IMR-90 (cell line): ENCODE measurements at regions not wholly inside any gene's neighbourhood (a gene's known extent, or its start where the extent isn't known, plus 50 kb on each side); places are given as distances from the start of the nearest gene placed in this dataset.
A peak's percentile ranks its signal among the peaks of the same experiment; 100 is the strongest.

Source experiments
- ATAC-seq: fragments of 200-7000 bp; cut with Tn5 transposase; 2 replicates; pipeline ENCODE4 v1.9.1; 2020; ENCODE audit warnings: low read depth, mild to moderate bottlenecking, moderate library complexity
- BruUV-seq: library from RNA; stranded (reverse); fragments of 400-500 nt; replicated peaks from 2 replicates; lab custom pipeline; 2021; lab: Mats Ljungman, UMichigan
- CTCF ChIA-PET: fragments of 300-600 bp; formaldehyde crosslinking; extraction: SDS; loops from one replicate; lab custom pipeline; 2021; ENCODE audit warnings: antibody characterized with exemption; lab: Yijun Ruan, JAX
- POLR2A ChIA-PET: fragments of 300-600 bp; sonication (Branson Sonifier 250); formaldehyde crosslinking; loops from one replicate; lab custom pipeline; 2022; ENCODE audit warnings: antibody characterized with exemption; ENCODE audit not compliant: unreplicated experiment; lab: Charles Lee
- DNase-seq: peaks from one replicate; pipeline ENCODE4 v3.0.0; 2013
- H2AFZ ChIP-seq: replicated peaks from 2 replicates; pipeline ENCODE3; 2013; ENCODE audit warnings: low read length, mild to moderate bottlenecking; ENCODE audit not compliant: poor library complexity
- H2AK5ac ChIP-seq: 2 replicates; pipeline ENCODE4 v1.6.1; 2013; ENCODE audit warnings: low read depth, low read length, inconsistent platforms
- H2AK9ac ChIP-seq: replicated peaks from 2 replicates; pipeline ENCODE3; 2013; ENCODE audit warnings: mild to moderate bottlenecking, low read depth, low read length, moderate library complexity; ENCODE audit not compliant: poor library complexity
- H2BK120ac ChIP-seq: 2 replicates; pipeline ENCODE4 v1.6.1; 2013; ENCODE audit warnings: low read depth, low read length, inconsistent platforms
- H2BK15ac ChIP-seq: 3 replicates; pipeline ENCODE4 v1.6.1; 2013; ENCODE audit warnings: low read depth, low read length, inconsistent platforms
- H2BK20ac ChIP-seq: 2 replicates; pipeline ENCODE4 v1.6.1; 2013; ENCODE audit warnings: low read depth, mild to moderate bottlenecking, inconsistent platforms, low read length, moderate library complexity
- H2BK5ac ChIP-seq: 2 replicates; pipeline ENCODE4 v1.6.1; 2013; ENCODE audit warnings: mild to moderate bottlenecking, low read depth, low read length, inconsistent platforms; ENCODE audit not compliant: poor library complexity, severe bottlenecking
- H3K14ac ChIP-seq: replicated peaks from 2 replicates; pipeline ENCODE4 v1.6.1; 2013; ENCODE audit warnings: low read depth, low read length, inconsistent platforms
- H3K18ac ChIP-seq: 2 replicates; pipeline ENCODE4 v1.6.1; 2013; ENCODE audit warnings: low read depth, low read length, control low read depth
- H3K23ac ChIP-seq: 2 replicates; pipeline ENCODE4 v1.6.1; 2013; ENCODE audit warnings: low read depth, low read length, inconsistent platforms
- H3K27ac ChIP-seq: 2 replicates; pipeline ENCODE4 v1.5.1; 2013; ENCODE audit warnings: mild to moderate bottlenecking, control low read depth, low read length; ENCODE audit not compliant: insufficient read depth
- H3K27me3 ChIP-seq: 2 replicates; pipeline ENCODE4 v1.6.1; 2013; ENCODE audit warnings: low read length; ENCODE audit not compliant: control insufficient read depth, insufficient read depth
- H3K36me3 ChIP-seq: 2 replicates; pipeline ENCODE4 v1.6.1; 2013; ENCODE audit warnings: low read length, mixed read lengths; ENCODE audit not compliant: control insufficient read depth, insufficient read depth
- H3K4ac ChIP-seq: 2 replicates; pipeline ENCODE4 v1.6.1; 2013; ENCODE audit warnings: low read depth, low read length, inconsistent platforms
- H3K4me1 ChIP-seq: 2 replicates; pipeline ENCODE4 v1.6.1; 2013; ENCODE audit warnings: low read length, mixed read lengths; ENCODE audit not compliant: control insufficient read depth, insufficient read depth
- H3K4me2 ChIP-seq: 2 replicates; pipeline ENCODE4 v1.6.1; 2013; ENCODE audit warnings: low read depth, mild to moderate bottlenecking, control low read depth, low read length, moderate library complexity
- H3K4me3 ChIP-seq: 2 replicates; pipeline ENCODE4 v1.5.1; 2013; ENCODE audit warnings: low read depth, mild to moderate bottlenecking, control low read depth, low read length, moderate library complexity; ENCODE audit not compliant: insufficient read depth
- H3K56ac ChIP-seq: 2 replicates; pipeline ENCODE4 v1.6.1; 2013; ENCODE audit warnings: low read length, inconsistent platforms; ENCODE audit not compliant: insufficient read depth; ENCODE audit errors: extremely low read depth
- H3K79me1 ChIP-seq, 2 experiments: 2 replicates each; pipeline ENCODE4 v1.6.1; 2013; ENCODE audit warnings: low read length in 2 of 2, inconsistent platforms in 1 of 2, low read depth in 1 of 2
- H3K9ac ChIP-seq: 2 replicates; pipeline ENCODE4 v1.6.1; 2013; ENCODE audit warnings: low read depth, low read length, control low read depth
- H3K9me1 ChIP-seq: 2 replicates; pipeline ENCODE4 v1.6.1; 2013; ENCODE audit warnings: low read length, inconsistent platforms; ENCODE audit not compliant: insufficient read depth
- H3K9me3 ChIP-seq: 2 replicates; pipeline ENCODE4 v1.6.1; 2013; ENCODE audit warnings: low read length; ENCODE audit not compliant: control insufficient read depth, insufficient read depth
- H4K20me1 ChIP-seq: 2 replicates; pipeline ENCODE4 v1.6.1; 2013; ENCODE audit warnings: low read length, inconsistent platforms; ENCODE audit not compliant: insufficient read depth
- H4K5ac ChIP-seq: 2 replicates; pipeline ENCODE4 v1.6.1; 2013; ENCODE audit warnings: mild to moderate bottlenecking, low read depth, low read length, control low read depth
- H4K8ac ChIP-seq, 2 experiments: 2 replicates each; pipeline ENCODE4 v1.6.1; 2013; ENCODE audit warnings: low read depth in 2 of 2, low read length in 2 of 2, control low read depth in 1 of 2, inconsistent platforms in 1 of 2
- H4K91ac ChIP-seq: 2 replicates; pipeline ENCODE4 v1.6.1; 2013; ENCODE audit warnings: low read depth, low read length, inconsistent platforms; ENCODE audit not compliant: insufficient read depth
- BHLHE40 ChIP-seq: fragments of 150-350 bp; IDR thresholded peaks from 2 replicates; pipeline ENCODE4 v1.6.1; 2016; ENCODE audit warnings: mild to moderate bottlenecking, low read depth, low read length
- CEBPB ChIP-seq: IDR thresholded peaks from 2 replicates; pipeline ENCODE4 v1.6.1; 2012; ENCODE audit warnings: low read depth, low read length, improper control_type of control experiment
- CHD1 ChIP-seq: IDR thresholded peaks from 2 replicates; pipeline ENCODE4 v1.6.1; 2012; ENCODE audit warnings: low read depth, low read length, improper control_type of control experiment
- ELK1 ChIP-seq: fragments of 150-350 bp; IDR thresholded peaks from 2 replicates; pipeline ENCODE4 v1.6.1; 2016; ENCODE audit warnings: low read depth, mild to moderate bottlenecking, low read length, moderate library complexity, borderline replicate concordance
- FOS ChIP-seq: fragments of 150-350 bp; IDR thresholded peaks from 2 replicates; pipeline ENCODE4 v1.6.1; 2016; ENCODE audit warnings: low read depth, low read length
- MAFK ChIP-seq: IDR thresholded peaks from 2 replicates; pipeline ENCODE4 v1.6.1; 2012; ENCODE audit warnings: low read depth, low read length, improper control_type of control experiment
- MAZ ChIP-seq: IDR thresholded peaks from 2 replicates; pipeline ENCODE4 v1.6.1; 2012; ENCODE audit warnings: low read depth, mild to moderate bottlenecking, low read length, improper control_type of control experiment, moderate library complexity, borderline replicate concordance
- MXI1 ChIP-seq: IDR thresholded peaks from 2 replicates; pipeline ENCODE4 v1.6.1; 2012; ENCODE audit warnings: low read depth, mild to moderate bottlenecking, low read length, moderate library complexity, borderline replicate concordance
- NFE2L2 ChIP-seq: fragments of 150-350 bp; IDR thresholded peaks from 2 replicates; pipeline ENCODE4 v1.6.1; 2016; ENCODE audit warnings: low read depth, mild to moderate bottlenecking, low read length
- POLR2A ChIP-seq: IDR thresholded peaks from 2 replicates; pipeline ENCODE4 v1.6.1; 2012; ENCODE audit warnings: mild to moderate bottlenecking, low read depth, low read length
- RAD21 ChIP-seq: IDR thresholded peaks from 2 replicates; pipeline ENCODE4 v1.6.1; 2012; ENCODE audit warnings: low read length, improper control_type of control experiment
- RCOR1 ChIP-seq: IDR thresholded peaks from 2 replicates; pipeline ENCODE4 v1.6.1; 2012; ENCODE audit warnings: mild to moderate bottlenecking, low read length, improper control_type of control experiment; ENCODE audit not compliant: insufficient replicate concordance
- RFX5 ChIP-seq: IDR thresholded peaks from 2 replicates; pipeline ENCODE4 v1.8.0; 2012; ENCODE audit warnings: low read depth, mild to moderate bottlenecking, low read length, moderate library complexity
- SMC3 ChIP-seq: fragments of 150-350 bp; IDR thresholded peaks from 2 replicates; pipeline ENCODE4 v1.6.1; 2016; ENCODE audit warnings: low read depth, mild to moderate bottlenecking, antibody characterized with exemption, low read length, moderate library complexity
- USF2 ChIP-seq: fragments of 150-350 bp; IDR thresholded peaks from 2 replicates; pipeline ENCODE4 v1.6.1; 2017; ENCODE audit warnings: mild to moderate bottlenecking, antibody characterized with exemption, low read length, low read depth
- WGBS, 2 experiments: methylation state at CpG; one replicate each; pipeline versions ENCODE4 v1.1.5 to v1.1.7; 2013; ENCODE audit warnings: missing lambda C conversion rate in 2 of 2; ENCODE audit not compliant: insufficient read length in 1 of 2; ENCODE audit errors: extremely low coverage in 2 of 2; 5-methylcytosine and 5-hydroxymethylcytosine counted together
- dilution Hi-C: fragments of 300-500 bp; cut with HindIII; formaldehyde crosslinking; loops from one replicate; pipeline ENCODE4 v1.14.3; 2018; ENCODE audit warnings: low sequenced_read_pairs; ENCODE audit not compliant: unreplicated experiment
- in situ Hi-C: fragments of 300-500 bp; cut with MboI; formaldehyde crosslinking; loops from 3 replicates; pipeline ENCODE4 v1.14.3; 2019; ENCODE audit warnings: low sequenced_read_pairs, inconsistent platforms, mixed read lengths
- intact Hi-C: fragments of 100-400 bp; cut with micrococcal nuclease; formaldehyde crosslinking; loops from 2 replicates; pipeline ENCODE4 v1.10.0; 2022
- TF ChIP-seq, protein P1 (sequence below): conservative IDR thresholded peaks from 2 replicates; pipeline ENCODE4 v1.5.1; 2012; ENCODE audit warnings: mild to moderate bottlenecking, low read depth, low read length, improper control_type of control experiment

DNA sequence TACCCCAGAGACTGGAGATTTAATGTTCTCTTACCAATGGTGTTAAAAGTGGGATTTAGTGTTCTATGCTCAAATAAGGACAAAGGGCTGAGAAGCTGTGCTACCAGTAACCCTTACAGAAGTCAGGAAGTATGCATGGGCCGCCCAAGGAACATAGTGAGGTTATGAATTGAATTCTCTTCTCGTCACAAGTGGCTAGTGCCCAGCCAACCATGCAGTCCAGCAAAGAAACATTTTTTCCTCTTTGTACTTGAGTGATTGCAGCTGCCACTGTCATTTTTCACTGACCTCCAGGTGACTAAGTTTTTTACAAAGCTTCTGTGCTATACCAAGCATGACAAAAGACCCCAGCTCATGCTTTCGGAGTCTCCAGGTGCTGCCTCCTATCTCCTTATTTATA lies 110.6 kb upstream of the DCBLD2 start:
- CTCF ChIA-PET = interaction anchor here (1.2 kb wide), 1 partner anchor 14 kb away, joined by 4 read pairs; no protein-coding TSS in a partner anchor

More for the DNA sequence above, 110.6 kb upstream of the DCBLD2 start:
- Histone ChIP-seq H4K20me1 (no peaks in the 10 kb centered on the region), H3K23ac (no peak overlapping the region), H3K4ac (no peak overlapping the region), H3K27ac (no peak overlapping the region), H3K27me3 (no peaks in the 10 kb centered on the region), H3K79me1 (no peaks in the 10 kb centered on the region), H3K56ac (no peak overlapping the region), H2BK20ac (no peak overlapping the region), H2BK15ac (no peak overlapping the region), H4K8ac (no peak overlapping the region), H3K9ac (no peak overlapping the region), H2AFZ (no peak overlapping the region), H2BK120ac (no peak overlapping the region), H3K4me2 (no peak overlapping the region), H2BK5ac (no peak overlapping the region), H3K4me3 (no peak overlapping the region), H3K36me3 (no peaks in the 10 kb centered on the region), H4K91ac (no peak overlapping the region), H3K9me3 (no peaks in the 10 kb centered on the region), H3K14ac (no peak overlapping the region), H2AK9ac (no peak overlapping the region), H3K4me1 (no peaks in the 10 kb centered on the region), H3K18ac (no peak overlapping the region), H2AK5ac (no peak overlapping the region), H3K9me1 (no peaks in the 10 kb centered on the region), H4K5ac (no peak overlapping the region)
- BruUV-seq = no TSS peak
- in situ Hi-C loops = no loop called here
- POLR2A ChIA-PET = no interaction called here
- DNase-seq (peak; percentile 13), ATAC-seq (peak; percentile 44)
- WGBS, 2 experiments = no CpG with 5 or more reads among the region's 3 CpGs
- intact Hi-C loops = no loop called here
- TF ChIP-seq RAD21 (no peak), MXI1 (no peak), SMC3 (no peak), MAFK (no peak), CEBPB (no peak), POLR2A (no peak), FOS (no peak), MAZ (no peak), USF2 (no peak), NFE2L2 (no peak), RFX5 (no peak), ELK1 (no peak), CHD1 (no peak), BHLHE40 (no peak), RCOR1 (no peak)
- TF ChIP-seq, protein P1, sequence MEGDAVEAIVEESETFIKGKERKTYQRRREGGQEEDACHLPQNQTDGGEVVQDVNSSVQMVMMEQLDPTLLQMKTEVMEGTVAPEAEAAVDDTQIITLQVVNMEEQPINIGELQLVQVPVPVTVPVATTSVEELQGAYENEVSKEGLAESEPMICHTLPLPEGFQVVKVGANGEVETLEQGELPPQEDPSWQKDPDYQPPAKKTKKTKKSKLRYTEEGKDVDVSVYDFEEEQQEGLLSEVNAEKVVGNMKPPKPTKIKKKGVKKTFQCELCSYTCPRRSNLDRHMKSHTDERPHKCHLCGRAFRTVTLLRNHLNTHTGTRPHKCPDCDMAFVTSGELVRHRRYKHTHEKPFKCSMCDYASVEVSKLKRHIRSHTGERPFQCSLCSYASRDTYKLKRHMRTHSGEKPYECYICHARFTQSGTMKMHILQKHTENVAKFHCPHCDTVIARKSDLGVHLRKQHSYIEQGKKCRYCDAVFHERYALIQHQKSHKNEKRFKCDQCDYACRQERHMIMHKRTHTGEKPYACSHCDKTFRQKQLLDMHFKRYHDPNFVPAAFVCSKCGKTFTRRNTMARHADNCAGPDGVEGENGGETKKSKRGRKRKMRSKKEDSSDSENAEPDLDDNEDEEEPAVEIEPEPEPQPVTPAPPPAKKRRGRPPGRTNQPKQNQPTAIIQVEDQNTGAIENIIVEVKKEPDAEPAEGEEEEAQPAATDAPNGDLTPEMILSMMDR = no peak
- dilution Hi-C loops = loop anchor here (25.0 kb wide), 1 partner anchor 750 kb away; no protein-coding TSS in a partner anchor
